DMS53 treated with DMSO at 0.1 percent for 48 hours (cell line): ENCODE measurements at regions not wholly inside any gene's neighbourhood (a gene's known extent, or its start where the extent isn't known, plus 50 kb on each side); places are given as distances from the start of the nearest gene placed in this dataset.
"Not testable (repeated sequence)": the region's sequence is repeated elsewhere in the genome, so short reads cannot be mapped to it uniquely, and the experiment has no call there.

ENCODE experiments used
- DNase-seq: peaks from one replicate; lab custom pipeline; 2025; ENCODE audit not compliant: unreplicated experiment; lab: John Stamatoyannopoulos, UW

GRCh38 chr2:11069566-11070185 lies 85.6 kb upstream of the SLC66A3 start:
- no peak for DNase-seq

GRCh38 chr2:11071211-11071610 lies 84.1 kb upstream of the SLC66A3 start:
- no peak for DNase-seq

- DNase-seq: no peak
Observed at GRCh38 chr2:11071939-11072338, 83.3 kb upstream of the SLC66A3 start.

- no peak for DNase-seq
Observed at GRCh38 chr2:11072550-11072949, 82.7 kb upstream of the SLC66A3 start.

GRCh38 chr2:11073251-11073650 lies 82.0 kb upstream of the SLC66A3 start:
- DNase-seq: no peak

GRCh38 chr2:11073776-11074175 lies 81.5 kb upstream of the SLC66A3 start:
- DNase-seq: peak; percentile 1

GRCh38 chr2:11074246-11074820 lies 80.9 kb upstream of the SLC66A3 start:
- no peak for DNase-seq

- no peak for DNase-seq
Observed at GRCh38 chr2:11075221-11075620, 80.0 kb upstream of the SLC66A3 start.

GRCh38 chr2:11077411-11077810 lies 77.9 kb upstream of the SLC66A3 start:
- no peak for DNase-seq

GRCh38 chr2:11079136-11079824 lies 76.0 kb upstream of the SLC66A3 start:
- DNase-seq: no peak

- no peak for DNase-seq
Observed at GRCh38 chr2:11080253-11081115, 74.8 kb upstream of the SLC66A3 start.

- DNase-seq: no peak
Observed at GRCh38 chr2:11082880-11083279, 72.4 kb upstream of the SLC66A3 start.

- not testable (repeated sequence) for DNase-seq
Observed at GRCh38 chr2:11088821-11089220, 66.4 kb upstream of the SLC66A3 start.

GRCh38 chr2:11090187-11090586 lies 65.1 kb upstream of the SLC66A3 start:
- DNase-seq: no peak

GRCh38 chr2:11092701-11093335 lies 62.4 kb upstream of the SLC66A3 start:
- no peak for DNase-seq

- no peak for DNase-seq
Observed at GRCh38 chr2:11093467-11093866, 61.8 kb upstream of the SLC66A3 start.

GRCh38 chr2:11094021-11094810 lies 61.1 kb upstream of the SLC66A3 start:
- no peak for DNase-seq

- no peak for DNase-seq
Observed at GRCh38 chr2:11096591-11096990, 58.7 kb upstream of the SLC66A3 start.

- DNase-seq: no peak
Observed at GRCh38 chr2:11097038-11097720, 58.1 kb upstream of the SLC66A3 start.
